ENCODE measurements at regions not wholly inside any gene's neighbourhood (a gene's known extent, or its start where the extent isn't known, plus 50 kb on each side); places are given as distances from the start of the nearest gene placed in this dataset.
A peak's percentile ranks its signal among the peaks of the same experiment; 100 is the strongest.

- no peak for TF ChIP-seq CTCF (IDR thresholded peaks at IDR 0.05)
- Mint-ChIP-seq H3K27ac (ENCODE audit: unreplicated experiment) (peak overlapping the region; percentile 91), H3K36me3 (ENCODE audit: low read depth) (peaks cover 2% of the 10 kb centered on the region), H3K4me1 (ENCODE audit: low read depth) (peaks cover 82% of the 10 kb centered on the region), H3K4me3 (ENCODE audit: unreplicated experiment) (no peak overlapping the region), H3K9me3 (ENCODE audit: low read depth) (peaks cover 3% of the 10 kb centered on the region), H3K27me3 (ENCODE audit: low read depth) (no peaks in the 10 kb centered on the region)
- no peak for DNase-seq (ENCODE audit: low spot score)
These were observed 162.5 kb upstream of the GAS1 start for GRCh38 chr9:87109851-87110250.

GRCh38 chr9:87111010-87111409 is 163.7 kb upstream of the GAS1 start:
- no peak for TF ChIP-seq CTCF (IDR thresholded peaks at IDR 0.05)
- peaks cover 3% of the 10 kb centered on the region for H3K9me3 Mint-ChIP-seq (ENCODE audit: low read depth)
- H3K27ac Mint-ChIP-seq (ENCODE audit: unreplicated experiment), result no peak overlapping the region
- no peak for DNase-seq (ENCODE audit: low spot score)
- no peaks in the 10 kb centered on the region for H3K27me3 Mint-ChIP-seq (ENCODE audit: low read depth)
- H3K36me3 Mint-ChIP-seq (ENCODE audit: low read depth), result peaks cover 2% of the 10 kb centered on the region
- H3K4me1 Mint-ChIP-seq (ENCODE audit: low read depth), result peaks cover 90% of the 10 kb centered on the region
- H3K4me3 Mint-ChIP-seq (ENCODE audit: unreplicated experiment), result no peak overlapping the region

DNA sequence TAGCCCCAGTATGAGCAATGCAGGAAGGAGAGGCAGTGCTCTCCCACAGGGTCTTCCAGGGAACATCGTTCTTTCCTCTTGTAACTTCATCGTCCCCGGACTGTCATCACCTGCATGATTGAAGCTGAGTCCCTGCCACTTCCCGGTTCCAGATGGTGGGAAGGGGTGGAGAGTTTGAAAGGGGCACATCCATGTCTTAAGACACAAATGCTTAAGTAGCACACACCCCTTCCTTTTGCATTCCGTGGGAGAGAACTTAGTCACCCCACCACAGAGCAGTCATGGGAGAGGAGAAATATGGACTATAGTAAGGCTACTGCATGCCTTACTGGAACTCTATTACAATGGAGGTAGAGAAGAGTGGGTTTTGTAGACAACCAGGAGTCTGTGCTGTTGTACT is 165.3 kb upstream of the GAS1 start:
- Mint-ChIP-seq H3K4me3 (ENCODE audit: unreplicated experiment) (no peak overlapping the region), H3K36me3 (ENCODE audit: low read depth) (peaks cover 2% of the 10 kb centered on the region), H3K9me3 (ENCODE audit: low read depth) (peaks cover 3% of the 10 kb centered on the region), H3K27ac (ENCODE audit: unreplicated experiment) (peak overlapping the region; percentile 78), H3K27me3 (ENCODE audit: low read depth) (no peaks in the 10 kb centered on the region), H3K4me1 (ENCODE audit: low read depth) (peaks cover 85% of the 10 kb centered on the region)
- no peak for DNase-seq (ENCODE audit: low spot score)
- no peak for TF ChIP-seq CTCF (IDR thresholded peaks at IDR 0.05)

DNA sequence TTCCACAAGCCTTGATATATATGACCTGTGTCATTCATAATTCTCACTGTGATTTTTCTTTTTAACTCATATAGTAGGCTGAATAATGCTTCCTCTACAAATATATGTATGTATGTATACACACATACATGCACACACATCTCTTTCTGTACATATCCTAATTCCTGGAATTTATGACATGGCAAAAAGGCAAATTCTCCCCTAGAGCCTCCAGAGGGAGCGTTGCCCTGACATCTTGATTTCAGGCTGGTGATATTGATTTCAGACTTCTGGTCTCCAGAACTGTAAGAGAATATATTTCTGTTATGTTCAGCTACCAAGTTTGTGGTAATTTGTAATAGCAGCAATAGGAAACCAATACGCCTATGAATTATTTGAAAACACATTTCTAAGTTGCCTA is 166.6 kb upstream of the GAS1 start:
- no peak overlapping the region for H3K4me3 Mint-ChIP-seq (ENCODE audit: unreplicated experiment)
- H3K9me3 Mint-ChIP-seq (ENCODE audit: low read depth), result peaks cover 3% of the 10 kb centered on the region
- peaks cover 79% of the 10 kb centered on the region for H3K4me1 Mint-ChIP-seq (ENCODE audit: low read depth)
- TF ChIP-seq CTCF (IDR thresholded peaks at IDR 0.05), result peak; percentile 62
- H3K27ac Mint-ChIP-seq (ENCODE audit: unreplicated experiment), result no peak overlapping the region
- no peaks in the 10 kb centered on the region for H3K27me3 Mint-ChIP-seq (ENCODE audit: low read depth)
- no peak for DNase-seq (ENCODE audit: low spot score)
- peaks cover 2% of the 10 kb centered on the region for H3K36me3 Mint-ChIP-seq (ENCODE audit: low read depth)

- Mint-ChIP-seq H3K9me3 (ENCODE audit: low read depth) (peaks cover 3% of the 10 kb centered on the region), H3K27ac (ENCODE audit: unreplicated experiment) (peak overlapping the region; percentile 83), H3K4me3 (ENCODE audit: unreplicated experiment) (no peak overlapping the region), H3K36me3 (ENCODE audit: low read depth) (peaks cover 2% of the 10 kb centered on the region), H3K4me1 (ENCODE audit: low read depth) (peaks cover 79% of the 10 kb centered on the region), H3K27me3 (ENCODE audit: low read depth) (no peaks in the 10 kb centered on the region)
- TF ChIP-seq CTCF (IDR thresholded peaks at IDR 0.05), result no peak
- DNase-seq (ENCODE audit: low spot score), result no peak
These were observed 168.5 kb upstream of the GAS1 start for GRCh38 chr9:87115785-87116184.

Data from chondrocyte (in vitro differentiated cells).